GM19240 (cell line): ENCODE measurements at regions not wholly inside any gene's neighbourhood (a gene's known extent, or its start where the extent isn't known, plus 50 kb on each side); places are given as distances from the start of the nearest gene placed in this dataset.
"Not testable (repeated sequence)": the region's sequence is repeated elsewhere in the genome, so short reads cannot be mapped to it uniquely, and the experiment has no call there.

Experiments
- DNase-seq: peaks from one replicate; pipeline ENCODE4 v3.0.0; 2011; ENCODE audit warnings: low spot score; ENCODE audit not compliant: insufficient read length

- DNase-seq = no peak
These were observed 152.7 kb upstream of the DAB2 start for GRCh38 chr5:39577529-39577928.

DNA sequence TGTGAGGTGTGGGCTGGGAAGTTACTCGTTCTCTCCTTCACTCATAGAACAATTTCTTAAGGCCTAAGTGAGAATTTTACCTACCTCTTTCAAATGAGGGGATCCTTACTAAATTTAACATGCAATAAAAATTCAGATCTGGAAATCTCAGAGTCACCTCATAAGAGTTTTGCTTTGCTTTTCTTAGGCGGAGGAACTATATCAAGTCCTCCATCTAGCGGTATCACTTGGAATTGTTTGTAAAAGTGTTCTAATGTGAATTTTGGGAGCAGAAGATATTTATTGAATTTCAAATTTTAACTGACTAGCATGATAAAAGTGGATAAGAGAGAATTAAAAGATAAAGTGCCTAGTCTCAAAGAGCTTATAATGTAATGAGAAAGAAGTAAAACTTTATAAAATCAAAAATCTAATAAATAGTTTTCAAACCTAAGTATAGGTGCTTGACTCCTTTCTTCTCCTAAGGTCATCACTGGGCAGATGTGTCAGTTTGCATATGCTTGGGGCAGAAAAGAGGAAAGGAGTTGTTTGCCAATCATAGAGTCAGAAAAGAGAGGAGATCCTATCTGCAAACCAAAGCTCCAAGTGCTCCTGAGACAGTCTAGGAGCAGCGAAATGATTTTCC lies 145.7 kb upstream of the DAB2 start:
- DNase-seq = no peak

- no peak for DNase-seq
These were observed 145.1 kb upstream of the DAB2 start for GRCh38 chr5:39569857-39570256.

- DNase-seq = no peak
These were observed 142.1 kb upstream of the DAB2 start for GRCh38 chr5:39566891-39567290.

DNA sequence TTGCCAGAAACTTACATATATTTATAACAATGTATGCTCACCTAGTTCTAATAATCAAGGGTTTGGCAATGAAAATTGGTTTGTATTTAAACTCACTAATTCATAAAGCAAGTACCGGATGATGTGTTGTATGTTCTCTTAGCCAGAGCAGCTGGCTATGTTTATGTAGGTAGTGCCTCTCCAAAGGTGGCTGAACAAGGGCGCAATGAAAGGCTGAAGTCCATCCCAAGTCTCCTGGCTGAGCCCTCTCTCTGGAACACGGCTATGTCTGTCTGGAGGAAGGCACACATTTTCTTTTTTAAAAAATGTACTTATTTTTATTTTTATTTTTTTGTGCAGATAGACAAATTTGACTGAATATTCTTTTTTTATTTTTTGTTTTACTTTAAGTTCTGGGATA lies 141.2 kb upstream of the DAB2 start:
- DNase-seq = no peak

DNA sequence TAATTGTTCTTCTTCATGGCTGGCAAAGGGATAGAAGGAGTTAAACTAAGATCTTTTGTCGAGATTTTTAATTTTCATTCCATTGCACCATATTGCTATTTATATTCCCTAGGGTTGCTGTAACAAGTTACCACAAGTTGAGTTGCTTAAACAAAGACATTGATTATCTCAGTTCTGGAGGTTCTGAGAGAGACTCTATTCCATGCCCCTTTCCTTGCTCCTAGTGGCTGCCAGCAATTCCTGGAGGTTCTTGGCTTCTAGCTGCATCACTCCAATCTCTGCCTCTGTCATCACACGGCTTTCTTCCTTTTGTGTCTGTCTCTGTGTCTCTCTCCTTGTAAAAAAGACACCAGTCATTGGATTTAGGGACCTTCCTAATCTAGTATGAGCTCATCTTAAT lies 136.6 kb upstream of the DAB2 start:
- DNase-seq = no peak

- no peak for DNase-seq
These were observed 135.9 kb upstream of the DAB2 start for GRCh38 chr5:39560726-39561125.

DNA sequence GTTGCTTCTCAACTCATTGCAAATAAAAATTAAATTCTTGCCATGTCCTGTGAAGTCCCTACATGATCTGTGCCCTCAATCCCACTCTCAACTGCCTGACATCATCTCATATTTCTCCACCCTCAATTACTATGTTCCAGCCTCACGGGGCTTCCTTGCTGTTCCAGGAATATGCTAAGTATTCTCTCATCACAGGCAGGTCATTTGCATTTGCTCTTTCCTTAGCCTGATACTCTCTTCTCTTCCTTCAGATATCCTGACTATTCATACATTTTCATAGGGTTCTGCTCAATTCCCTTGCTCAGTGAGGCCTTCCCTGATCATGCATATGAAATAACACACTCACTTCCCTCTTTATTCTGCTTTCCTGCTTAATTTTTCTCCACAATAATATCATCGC lies 135.1 kb upstream of the DAB2 start:
- DNase-seq = no peak

DNA sequence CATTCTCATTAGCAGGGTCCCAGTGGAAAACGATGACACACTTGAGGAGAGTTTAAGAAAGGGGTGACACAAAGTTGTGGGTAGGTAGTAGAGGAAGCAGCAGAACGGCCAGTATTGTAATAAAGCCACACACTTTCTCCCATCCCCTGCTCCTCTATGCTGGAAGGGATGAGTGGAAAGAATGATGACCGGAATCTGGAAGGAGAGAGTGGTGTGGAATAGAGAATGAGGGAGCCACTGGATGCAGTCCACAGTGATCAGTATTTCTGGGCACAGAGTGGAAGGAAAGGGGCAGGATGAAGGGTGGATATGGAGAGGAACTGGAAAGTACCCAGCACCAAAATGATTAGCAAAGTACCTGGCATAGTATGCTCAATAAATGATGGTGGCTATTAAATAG lies 133.8 kb upstream of the DAB2 start:
- DNase-seq = no peak

DNA sequence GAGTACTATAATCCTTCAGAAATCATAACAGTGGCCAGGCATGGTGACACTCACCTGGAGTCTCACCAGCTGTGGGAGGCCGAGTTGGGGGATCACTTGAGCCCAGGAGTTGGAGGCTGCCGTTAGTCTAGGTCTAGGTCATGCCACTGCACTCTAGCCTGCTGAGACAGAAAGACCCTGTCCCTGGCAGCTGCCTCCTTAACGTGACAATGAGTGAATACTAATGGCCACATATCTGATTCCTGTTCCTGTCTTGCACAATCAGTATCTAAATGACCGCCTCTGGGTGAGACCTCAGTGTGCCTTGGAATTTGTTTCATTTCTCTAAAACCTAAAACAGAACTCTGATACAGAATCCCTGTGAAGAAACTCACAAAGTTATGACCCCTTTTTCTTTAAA lies 131.0 kb upstream of the DAB2 start:
- DNase-seq = no peak

DNA sequence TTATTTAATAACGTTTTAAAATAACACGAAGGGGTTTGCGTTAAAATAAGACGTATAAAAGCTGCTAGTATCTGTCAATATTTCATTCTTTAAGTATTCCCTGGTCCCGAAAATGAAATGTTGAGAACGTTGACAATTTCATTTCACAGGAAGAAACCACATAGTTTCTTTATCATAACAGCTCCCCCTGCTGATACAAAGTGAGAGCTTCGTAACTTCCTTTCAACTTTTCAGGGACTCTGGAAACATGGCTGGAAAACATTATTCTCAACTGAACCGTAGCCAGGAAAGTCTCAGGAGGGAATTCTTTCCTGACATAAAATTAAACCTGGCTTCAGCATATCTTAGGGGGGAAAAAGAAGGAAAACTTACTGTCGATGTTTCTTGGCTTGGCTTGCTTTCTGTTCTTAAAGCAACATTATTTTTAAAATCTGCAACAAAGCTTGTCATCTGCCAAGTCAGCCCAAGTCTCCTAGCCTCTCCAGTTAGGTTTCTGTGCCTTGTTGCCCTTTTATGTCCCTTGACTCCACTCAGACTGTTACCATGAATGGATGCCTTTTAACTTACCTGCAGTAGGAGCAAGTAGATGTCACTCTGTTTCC lies 122.9 kb upstream of the DAB2 start:
- no peak for DNase-seq

- DNase-seq = no peak
These were observed 120.2 kb upstream of the DAB2 start for GRCh38 chr5:39544941-39545340.

- no peak for DNase-seq
These were observed 118.6 kb upstream of the DAB2 start for GRCh38 chr5:39543335-39543734.

- no peak for DNase-seq
These were observed 117.9 kb upstream of the DAB2 start for GRCh38 chr5:39542511-39543285.

GRCh38 chr5:39541920-39542319 lies 117.1 kb upstream of the DAB2 start:
- no peak for DNase-seq

GRCh38 chr5:39539470-39539869 lies 114.7 kb upstream of the DAB2 start:
- DNase-seq = no peak

GRCh38 chr5:39534690-39535089 lies 109.9 kb upstream of the DAB2 start:
- no peak for DNase-seq

GRCh38 chr5:39533749-39534148 lies 109.0 kb upstream of the DAB2 start:
- no peak for DNase-seq

DNA sequence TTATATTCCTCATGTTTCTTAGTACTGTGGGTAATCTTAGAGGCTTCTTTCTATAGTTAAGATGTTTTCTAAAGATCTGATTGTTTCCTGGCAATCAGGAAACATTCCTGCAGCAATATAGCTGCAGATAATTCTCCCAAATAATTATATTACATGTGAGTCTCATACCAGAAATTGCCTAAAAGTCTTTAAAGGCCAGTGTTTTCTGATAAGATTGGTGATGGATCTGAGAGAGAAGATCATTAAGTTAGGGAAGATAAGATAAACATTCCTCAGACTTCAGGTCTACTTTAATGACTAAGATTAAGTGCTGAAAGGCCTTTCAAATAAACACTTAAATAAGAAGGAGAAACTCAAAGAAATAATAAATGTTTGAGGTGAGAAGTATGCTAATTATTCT lies 107.7 kb upstream of the DAB2 start:
- no peak for DNase-seq

DNA sequence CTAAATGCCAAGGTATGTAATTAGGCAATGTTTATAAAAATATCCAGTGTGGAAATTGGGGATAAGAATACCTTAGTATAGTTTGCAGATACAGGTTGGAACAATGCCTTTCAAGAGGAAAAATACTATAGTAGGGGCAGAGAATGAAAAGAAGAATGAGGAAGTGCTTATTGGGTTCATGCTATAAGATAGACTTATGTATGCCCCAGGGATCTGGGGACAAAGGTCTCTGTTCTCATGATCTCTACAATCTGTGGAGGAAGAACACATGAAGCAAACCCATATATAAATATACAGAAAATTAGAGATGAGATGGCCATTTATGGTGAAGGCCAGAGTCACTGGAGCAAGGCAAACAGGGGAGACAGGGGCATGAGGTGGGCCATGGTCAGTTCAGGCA lies 106.5 kb upstream of the DAB2 start:
- DNase-seq = no peak

DNA sequence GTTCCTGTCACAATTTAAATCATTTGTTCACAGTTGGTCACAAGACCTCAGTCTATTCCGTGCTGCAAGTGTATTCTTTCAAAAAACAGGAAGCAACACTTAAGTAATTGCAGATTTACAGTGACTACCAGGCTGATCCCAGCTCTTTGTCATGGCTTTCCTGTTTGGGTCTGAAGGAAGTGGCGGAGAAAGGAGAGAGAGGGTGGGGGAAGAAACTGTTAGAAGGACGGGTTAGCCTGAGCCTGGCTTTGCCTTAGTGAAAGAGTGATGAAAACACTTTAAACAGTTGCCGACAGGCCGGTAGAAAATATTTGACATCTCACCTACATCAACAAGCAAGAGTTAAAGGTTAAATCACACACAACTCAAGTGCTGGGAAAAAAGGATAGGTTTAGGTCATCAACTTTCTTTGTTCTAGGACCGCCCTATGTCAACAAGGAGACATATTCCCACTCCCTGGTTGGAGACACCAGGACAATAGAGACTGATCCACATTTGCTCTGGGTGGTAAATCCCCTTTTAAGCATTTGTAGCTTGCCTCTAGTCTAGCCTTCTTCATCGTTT lies 102.2 kb upstream of the DAB2 start:
- no peak for DNase-seq

- DNase-seq = not testable (repeated sequence)
These were observed 101.0 kb upstream of the DAB2 start for GRCh38 chr5:39525781-39526180.

DNA sequence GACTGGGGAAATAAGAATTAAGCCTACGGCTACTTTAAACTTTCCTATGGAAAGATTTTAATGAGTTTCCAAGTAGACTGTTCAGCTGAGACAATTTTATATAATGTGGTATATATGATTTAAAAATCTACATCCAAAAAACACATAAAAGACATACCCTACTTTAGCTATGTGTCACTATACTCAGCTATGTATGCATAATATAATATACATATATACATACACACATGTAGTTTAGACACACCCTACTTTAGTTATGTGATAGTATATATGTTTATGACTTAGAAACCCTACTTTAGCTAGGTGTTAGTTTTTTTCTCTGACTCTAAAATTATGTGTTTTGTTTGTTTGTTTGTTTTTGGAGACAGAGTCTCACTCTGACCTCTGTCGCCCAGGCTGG lies 100.5 kb upstream of the DAB2 start:
- no peak for DNase-seq
